Upper lobe of left lung (tissue), 4 donors: ENCODE measurements at regions not wholly inside any gene's neighbourhood (a gene's known extent, or its start where the extent isn't known, plus 50 kb on each side); places are given as distances from the start of the nearest gene placed in this dataset.

ENCODE experiments used
- CTCF ChIP-seq, 6 experiments: fragments of 450-650 bp in 4 of 6; fragments of 200-600 bp in 2 of 6; sonication (generic) in 2 of 6; IDR thresholded peaks; one replicate each; pipeline ENCODE4 v1.5.1; 2016 to 2019; ENCODE audit warnings: antibody characterized with exemption in 6 of 6
- EP300 ChIP-seq, 4 donors: sonication (generic); formaldehyde crosslinking; IDR thresholded peaks; one replicate each; pipeline ENCODE4 v1.5.1; 2017; ENCODE audit warnings: antibody characterized with exemption in 4 of 4, control low read depth in 2 of 4
- POLR2AphosphoS5 ChIP-seq, 2 donors: sonication (generic); formaldehyde crosslinking; IDR thresholded peaks; one replicate each; pipeline ENCODE4 v1.5.1; 2017; ENCODE audit warnings: antibody characterized with exemption in 2 of 2

GRCh38 chr1:232186931-232187330 is 443.0 kb downstream of the SIPA1L2 start:
- TF ChIP-seq CTCF (IDR thresholded peaks at IDR 0.05) (no peak), EP300 (IDR thresholded peaks at IDR 0.05) (no peak), POLR2AphosphoS5 (IDR thresholded peaks at IDR 0.05) (no peak)
